Keratinocyte (primary cell): ENCODE measurements at regions not wholly inside any gene's neighbourhood (a gene's known extent, or its start where the extent isn't known, plus 50 kb on each side); places are given as distances from the start of the nearest gene placed in this dataset.

ENCODE experiments used
- CTCF ChIP-seq, 3 experiments: IDR thresholded peaks in 1 of 3; conservative IDR thresholded peaks in 1 of 3; optimal IDR thresholded peaks in 1 of 3; 2 replicates in 2 of 3; 3 replicates in 1 of 3; pipeline versions ENCODE3 to v1.5.1; 2011; ENCODE audit warnings: low read length in 3 of 3, mild to moderate bottlenecking in 3 of 3, moderate library complexity in 2 of 3, control low read depth in 1 of 3, inconsistent platforms in 1 of 3; ENCODE audit not compliant: insufficient read depth in 2 of 3; ENCODE audit errors: extremely low read depth in 1 of 3
- EZH2 ChIP-seq: IDR thresholded peaks from one replicate; pipeline ENCODE4 v1.6.1; 2012; ENCODE audit warnings: inconsistent platforms, mild to moderate bottlenecking, low read length, moderate library complexity

GRCh38 chr7:68978710-68979109, 619.6 kb upstream of the AUTS2 start:
- TF ChIP-seq CTCF (optimal IDR thresholded peaks at IDR 0.05 in 1 of 3, IDR thresholded peaks at IDR 0.05 in 1 of 3, conservative IDR thresholded peaks at IDR 0.05 in 1 of 3; ENCODE audit: extremely low read depth in 1 of 3, insufficient read depth in 2 of 3, low read length in 3 of 3) (no peak), EZH2 (no peak)
